Right lobe of liver (tissue), 4 donors: ENCODE measurements at regions not wholly inside any gene's neighbourhood (a gene's known extent, or its start where the extent isn't known, plus 50 kb on each side); places are given as distances from the start of the nearest gene placed in this dataset.

Experiments used
- POLR2A ChIP-seq: fragments of 450-650 bp; IDR thresholded peaks from one replicate; pipeline ENCODE4 v1.6.1; 2017; ENCODE audit warnings: antibody characterized with exemption, mild to moderate bottlenecking
- TF ChIP-seq, protein P1 (sequence below), 4 donors: fragments of 200-600 bp in 3 of 4; fragments of 450-650 bp in 1 of 4; IDR thresholded peaks; one replicate each; pipeline versions ENCODE4 v1.5.1 to v1.8.0; 2016 to 2022; ENCODE audit warnings: antibody characterized with exemption in 4 of 4, mild to moderate bottlenecking in 2 of 4
- donor health status: DM: no; HTN: no; CAD: no.
- donor health status: DM: no; HTN: no; CAD: no.
- donor health status: DM: no; HTN: yes; CAD: no.

DNA sequence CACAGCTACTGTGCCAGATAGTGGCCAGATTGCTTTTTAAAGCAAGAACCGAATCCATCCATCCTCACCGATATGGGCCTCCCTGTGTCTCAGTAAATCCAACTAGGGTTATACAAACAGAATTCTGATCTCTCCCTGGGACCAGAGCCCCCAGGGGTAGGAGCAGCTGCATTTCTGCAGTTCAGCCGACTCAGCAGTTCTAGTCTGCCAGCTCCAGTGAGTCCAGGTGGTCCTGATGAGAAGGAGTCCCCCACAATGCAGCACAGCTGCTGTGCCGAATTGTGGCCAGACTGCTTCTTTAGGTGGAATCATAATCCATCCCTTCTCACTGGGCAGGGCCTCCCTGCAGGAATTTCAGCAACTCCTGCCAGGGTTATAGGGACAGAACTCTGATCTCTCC lies 532.9 kb downstream of the ACTRT1 start:
- TF ChIP-seq, protein P1, sequence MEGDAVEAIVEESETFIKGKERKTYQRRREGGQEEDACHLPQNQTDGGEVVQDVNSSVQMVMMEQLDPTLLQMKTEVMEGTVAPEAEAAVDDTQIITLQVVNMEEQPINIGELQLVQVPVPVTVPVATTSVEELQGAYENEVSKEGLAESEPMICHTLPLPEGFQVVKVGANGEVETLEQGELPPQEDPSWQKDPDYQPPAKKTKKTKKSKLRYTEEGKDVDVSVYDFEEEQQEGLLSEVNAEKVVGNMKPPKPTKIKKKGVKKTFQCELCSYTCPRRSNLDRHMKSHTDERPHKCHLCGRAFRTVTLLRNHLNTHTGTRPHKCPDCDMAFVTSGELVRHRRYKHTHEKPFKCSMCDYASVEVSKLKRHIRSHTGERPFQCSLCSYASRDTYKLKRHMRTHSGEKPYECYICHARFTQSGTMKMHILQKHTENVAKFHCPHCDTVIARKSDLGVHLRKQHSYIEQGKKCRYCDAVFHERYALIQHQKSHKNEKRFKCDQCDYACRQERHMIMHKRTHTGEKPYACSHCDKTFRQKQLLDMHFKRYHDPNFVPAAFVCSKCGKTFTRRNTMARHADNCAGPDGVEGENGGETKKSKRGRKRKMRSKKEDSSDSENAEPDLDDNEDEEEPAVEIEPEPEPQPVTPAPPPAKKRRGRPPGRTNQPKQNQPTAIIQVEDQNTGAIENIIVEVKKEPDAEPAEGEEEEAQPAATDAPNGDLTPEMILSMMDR (IDR thresholded peaks at IDR 0.05), result no peak
- TF ChIP-seq POLR2A, result no peak
